A673 (cell line): ENCODE measurements at regions not wholly inside any gene's neighbourhood (a gene's known extent, or its start where the extent isn't known, plus 50 kb on each side); places are given as distances from the start of the nearest gene placed in this dataset.

Experiments
- CTCF ChIP-seq: fragments of 300-800, 200-600 bp; sonication (generic); conservative IDR thresholded peaks from 2 replicates; pipeline ENCODE4 v1.5.1; 2017; ENCODE audit warnings: low read depth, mild to moderate bottlenecking, antibody characterized with exemption, low read length, moderate library complexity, mixed read lengths
- EZH2 ChIP-seq: fragments of 200-600 bp; sonication (generic); IDR thresholded peaks from 2 replicates; pipeline ENCODE4 v1.6.1; 2017; ENCODE audit warnings: borderline replicate concordance, low read depth, mild to moderate bottlenecking, mixed read lengths, antibody characterized with exemption, low read length; ENCODE audit not compliant: poor library complexity, severe bottlenecking

GRCh38 chr11:115623021-115623451 lies 118.8 kb upstream of the CADM1 start:
- TF ChIP-seq CTCF (no peak), EZH2 (no peak)
